Stimulated activated CD8-positive, alpha-beta memory T cell treated with anti-CD3 and anti-CD28 coated beads, Interleukin-15, amount 100 ng/mL, for 48 hours (primary cell): ENCODE measurements at regions not wholly inside any gene's neighbourhood (a gene's known extent, or its start where the extent isn't known, plus 50 kb on each side); places are given as distances from the start of the nearest gene placed in this dataset.
"Not testable (repeated sequence)": the region's sequence is repeated elsewhere in the genome, so short reads cannot be mapped to it uniquely, and the experiment has no call there.

ENCODE experiments used
- DNase-seq, 2 donors: peaks; one replicate each; pipeline ENCODE4 v3.0.0-alpha.2; 2020; ENCODE audit warnings: low read depth in 2 of 2

DNA sequence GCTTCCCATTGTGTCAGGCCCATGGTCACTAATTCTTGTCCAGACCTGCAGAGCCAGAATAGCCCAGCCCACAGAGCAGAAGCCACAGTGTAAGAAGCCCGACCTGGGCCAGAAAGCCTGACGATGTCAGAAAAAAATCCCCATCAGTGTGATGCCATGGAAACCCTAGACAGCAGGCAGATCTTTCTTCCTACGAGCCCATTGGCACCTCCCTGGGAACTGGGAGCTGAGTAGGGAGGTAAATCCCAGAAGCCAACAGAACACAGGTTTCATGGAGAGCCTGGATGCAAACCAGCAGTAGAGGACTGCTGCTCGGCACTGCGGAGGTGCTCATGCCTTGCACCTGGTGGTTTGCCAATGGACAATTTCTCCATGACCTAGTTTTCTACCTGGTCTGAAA, 82.2 kb upstream of the SLC22A16 start:
- DNase-seq = no peak

DNA sequence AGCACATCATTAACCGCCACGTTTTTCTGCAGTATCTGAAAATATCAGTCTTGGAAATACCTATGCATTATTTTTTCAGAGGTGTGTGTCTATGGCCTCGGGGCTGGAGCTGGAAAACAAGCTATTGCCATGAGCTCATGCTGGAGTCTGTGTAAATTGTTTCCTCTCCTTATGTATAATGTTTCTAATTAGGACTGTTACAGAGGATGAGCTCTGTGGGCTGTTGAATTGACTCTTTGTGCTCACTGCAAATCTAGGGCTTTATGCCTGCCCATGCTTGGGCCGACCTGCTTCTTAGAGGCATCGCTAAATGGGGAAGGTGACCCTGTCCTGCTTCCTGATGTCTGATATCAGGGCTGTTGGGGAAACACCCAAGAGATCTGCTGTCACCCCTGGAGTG, 80.8 kb upstream of the SLC22A16 start:
- DNase-seq = no peak

DNA sequence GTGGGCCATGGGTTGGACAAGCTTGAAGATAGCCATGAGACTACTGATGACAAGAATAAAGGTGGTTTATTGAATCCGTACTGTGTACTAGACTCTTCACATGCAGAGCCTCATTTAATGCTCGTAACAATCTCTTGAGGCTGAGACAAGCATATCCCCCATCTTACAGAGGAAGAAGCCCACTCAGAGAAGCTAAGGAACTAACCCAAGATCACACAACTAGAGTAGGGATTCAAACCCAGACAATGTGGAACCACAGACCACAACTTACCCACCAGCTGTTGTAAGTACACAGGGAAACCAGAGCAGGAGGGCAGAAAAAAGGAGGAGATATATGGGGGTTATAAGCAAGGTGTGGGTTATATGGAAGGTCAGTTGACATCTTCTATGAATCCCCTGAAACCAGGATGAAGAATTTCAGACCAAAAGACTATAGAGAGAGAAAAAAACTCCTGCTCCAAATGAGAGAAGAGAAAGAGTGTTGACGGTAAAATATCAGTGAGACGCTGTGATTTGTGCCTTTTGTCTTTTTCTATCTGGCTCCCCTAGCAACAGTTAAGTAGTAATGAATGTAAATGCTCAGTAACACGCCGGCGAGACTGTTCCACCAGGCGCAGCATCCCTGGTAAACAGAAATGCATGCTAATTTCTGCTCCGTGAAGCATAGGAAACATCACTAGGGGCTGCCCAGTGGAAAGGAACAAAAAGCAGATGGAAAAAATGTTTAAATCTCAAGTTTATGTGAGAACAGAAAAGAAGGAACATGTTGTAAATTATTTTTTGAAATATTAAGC, 80.1 kb upstream of the SLC22A16 start:
- DNase-seq = no peak

DNA sequence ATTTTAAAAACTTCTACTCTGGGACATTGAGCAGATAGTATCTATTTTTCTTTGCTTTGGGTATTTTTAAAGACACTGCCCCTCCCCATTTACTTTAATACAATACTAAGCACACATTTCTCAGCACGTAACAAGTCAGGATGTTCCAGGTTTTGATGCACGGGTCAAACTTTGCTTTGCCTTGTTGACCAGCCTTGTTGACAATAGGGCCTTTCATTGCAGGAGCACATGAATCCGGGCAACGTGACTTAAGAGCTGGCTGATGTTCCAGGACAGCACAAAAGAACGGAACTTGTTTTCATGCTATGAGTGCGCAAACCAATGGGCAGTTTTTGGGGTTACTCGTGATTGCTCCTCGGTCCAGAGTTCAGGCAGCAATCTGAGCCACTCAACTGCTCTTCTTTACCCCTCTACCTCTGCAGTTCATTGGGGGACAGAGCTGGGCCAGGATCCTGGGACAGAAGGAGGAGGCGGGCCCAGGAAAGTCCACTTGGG, 78.6 kb upstream of the SLC22A16 start:
- DNase-seq = no peak

GRCh38 chr6:110554441-110554840, 78.0 kb upstream of the SLC22A16 start:
- no peak for DNase-seq

- no peak for DNase-seq
Measured at GRCh38 chr6:110552901-110553641, 76.7 kb upstream of the SLC22A16 start.

GRCh38 chr6:110552076-110552475, 75.7 kb upstream of the SLC22A16 start:
- no peak for DNase-seq

DNA sequence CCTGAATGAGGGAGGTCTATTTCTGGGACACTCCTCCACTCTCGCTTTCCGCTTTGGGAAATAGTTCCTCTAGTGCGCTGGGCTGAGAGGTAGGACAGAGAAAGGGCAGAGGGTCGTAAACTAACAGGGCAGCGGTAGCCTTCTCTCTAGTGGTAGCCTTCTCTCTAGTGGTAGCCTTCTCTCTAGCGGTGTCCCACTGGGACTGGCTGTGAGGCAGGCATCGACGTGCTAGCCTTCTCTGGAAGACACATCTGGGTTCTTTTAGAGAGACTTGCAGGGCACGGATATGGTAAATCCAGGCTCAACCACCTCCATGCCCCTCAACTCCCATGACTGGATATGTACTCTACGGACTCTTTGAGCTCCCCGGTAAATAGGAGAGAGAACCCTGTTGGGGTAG, 74.7 kb upstream of the SLC22A16 start:
- DNase-seq = no peak

DNA sequence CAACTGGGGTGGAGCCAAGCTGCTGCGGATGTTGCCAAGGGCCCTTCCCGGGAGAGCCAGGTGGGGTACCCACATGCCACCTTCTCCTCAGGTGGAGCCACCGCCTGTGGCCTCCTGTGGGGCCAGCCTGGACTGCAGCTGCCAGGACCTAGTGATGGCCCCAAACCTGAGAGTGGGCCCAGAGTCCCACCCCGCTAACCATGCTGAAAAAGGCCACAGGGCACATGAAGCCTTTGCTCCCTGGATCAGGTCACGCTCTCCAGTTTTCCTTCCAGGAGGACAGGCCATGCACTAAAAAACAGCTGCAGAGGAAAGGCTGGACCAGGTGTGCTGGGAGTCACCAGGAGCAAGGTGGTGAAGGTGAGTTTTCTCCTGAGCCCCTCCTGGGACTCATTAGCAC, 73.9 kb upstream of the SLC22A16 start:
- DNase-seq = no peak

- no peak for DNase-seq
Measured at GRCh38 chr6:110549277-110549676, 72.9 kb upstream of the SLC22A16 start.

- no peak for DNase-seq
Measured at GRCh38 chr6:110548110-110548847, 71.9 kb upstream of the SLC22A16 start.

GRCh38 chr6:110547266-110547964, 71.0 kb upstream of the SLC22A16 start:
- DNase-seq = no peak

DNA sequence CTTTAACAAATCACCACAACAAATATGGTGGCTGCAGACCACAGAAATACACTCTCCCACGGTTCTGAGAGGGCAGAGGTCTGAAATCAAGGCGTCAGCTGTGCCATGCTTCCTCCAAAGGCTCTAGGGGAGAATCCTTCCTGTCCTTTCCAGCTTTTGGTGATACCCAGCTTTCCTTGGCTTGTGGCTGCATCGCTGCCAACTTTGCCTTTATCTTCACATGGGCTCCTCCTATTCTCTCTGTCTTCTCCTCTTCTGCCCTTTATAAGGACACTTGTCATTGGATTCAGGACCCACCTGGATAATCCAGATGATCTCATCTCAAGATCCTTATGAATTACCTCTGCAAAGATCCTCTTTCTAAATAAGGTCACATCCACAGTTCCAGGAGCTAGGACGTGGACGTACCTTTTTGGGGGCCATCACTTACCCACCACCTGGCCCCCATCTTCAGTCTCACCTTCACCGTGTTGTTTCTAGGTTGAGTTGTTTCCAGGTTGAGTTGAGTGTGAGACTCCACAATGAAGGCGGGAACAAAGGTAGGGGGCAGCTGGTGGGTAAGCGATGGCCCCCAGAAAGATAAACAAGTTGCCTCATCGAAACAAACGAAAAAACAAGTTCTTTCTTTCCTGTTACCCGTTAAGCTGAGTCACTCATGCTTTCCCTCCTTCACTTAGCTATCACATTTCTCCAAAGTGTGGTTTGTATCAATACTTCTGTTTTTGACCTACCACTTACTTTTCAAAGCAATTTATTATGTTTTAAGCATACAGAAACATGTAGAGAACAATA, 68.9 kb upstream of the SLC22A16 start:
- no peak for DNase-seq

GRCh38 chr6:110544472-110544871, 68.1 kb upstream of the SLC22A16 start:
- no peak for DNase-seq

GRCh38 chr6:110543106-110543505, 66.7 kb upstream of the SLC22A16 start:
- no peak for DNase-seq

DNA sequence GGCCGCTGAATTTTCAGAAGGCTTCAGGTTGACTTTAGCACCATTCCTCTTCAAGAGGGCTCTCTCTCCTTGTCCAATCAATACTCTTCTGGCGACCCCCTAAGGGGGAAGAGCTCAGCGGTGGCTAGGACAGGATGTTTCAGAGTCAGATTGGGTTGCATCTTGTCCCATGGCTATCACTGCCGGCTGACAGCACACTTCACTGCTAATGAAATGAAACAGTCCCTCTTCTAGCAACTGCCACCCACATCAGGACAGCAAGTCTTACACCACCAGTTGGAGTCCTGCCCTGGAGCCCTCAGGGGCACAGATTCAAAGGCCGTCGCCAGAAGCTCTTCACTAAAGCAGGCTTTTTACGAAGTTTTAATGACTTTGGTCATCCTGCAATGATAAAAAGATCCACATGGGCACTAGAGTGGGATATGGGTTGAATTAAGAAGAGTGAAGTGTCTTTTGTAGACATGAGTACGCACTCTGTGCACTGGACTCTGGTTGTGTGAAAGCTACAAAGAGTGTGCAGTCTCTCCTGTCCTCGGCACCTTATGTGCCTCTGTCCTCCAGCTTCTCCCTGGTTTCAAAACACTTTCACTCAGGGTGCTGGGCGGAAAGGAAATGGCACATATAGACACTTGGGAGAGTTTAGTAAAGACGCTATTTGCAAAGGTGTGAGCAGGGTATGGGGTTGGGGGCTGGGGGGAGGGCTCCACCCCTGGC, 66.1 kb upstream of the SLC22A16 start:
- no peak for DNase-seq

DNA sequence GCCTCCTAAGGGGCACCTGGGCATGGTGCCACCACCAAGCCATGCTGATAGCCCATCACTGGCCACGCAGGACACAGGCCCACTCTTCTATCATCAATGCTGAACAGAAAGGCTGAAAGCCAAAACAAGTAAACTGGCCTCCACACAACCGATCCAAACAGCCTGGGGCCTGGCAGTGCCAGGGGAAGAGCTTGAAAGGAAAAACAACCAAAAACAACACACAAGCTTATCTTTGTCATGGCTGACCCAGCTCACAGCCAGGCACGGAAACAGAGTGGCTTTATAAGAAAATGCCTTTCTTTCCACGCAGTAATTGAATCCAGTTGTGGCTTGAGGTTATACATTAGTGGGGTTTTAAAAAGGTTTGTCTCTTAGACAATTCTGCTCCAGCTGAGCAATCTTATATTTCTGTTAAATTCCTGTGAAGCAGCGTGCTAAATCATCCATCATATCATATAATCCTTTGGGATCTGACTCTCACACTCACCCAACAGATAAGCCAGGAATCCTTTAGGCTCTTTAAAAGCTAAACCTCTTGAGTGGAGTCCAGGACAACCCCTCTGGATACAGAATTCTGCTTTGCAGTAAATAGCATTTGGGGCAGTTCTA, 65.4 kb upstream of the SLC22A16 start:
- no peak for DNase-seq

DNA sequence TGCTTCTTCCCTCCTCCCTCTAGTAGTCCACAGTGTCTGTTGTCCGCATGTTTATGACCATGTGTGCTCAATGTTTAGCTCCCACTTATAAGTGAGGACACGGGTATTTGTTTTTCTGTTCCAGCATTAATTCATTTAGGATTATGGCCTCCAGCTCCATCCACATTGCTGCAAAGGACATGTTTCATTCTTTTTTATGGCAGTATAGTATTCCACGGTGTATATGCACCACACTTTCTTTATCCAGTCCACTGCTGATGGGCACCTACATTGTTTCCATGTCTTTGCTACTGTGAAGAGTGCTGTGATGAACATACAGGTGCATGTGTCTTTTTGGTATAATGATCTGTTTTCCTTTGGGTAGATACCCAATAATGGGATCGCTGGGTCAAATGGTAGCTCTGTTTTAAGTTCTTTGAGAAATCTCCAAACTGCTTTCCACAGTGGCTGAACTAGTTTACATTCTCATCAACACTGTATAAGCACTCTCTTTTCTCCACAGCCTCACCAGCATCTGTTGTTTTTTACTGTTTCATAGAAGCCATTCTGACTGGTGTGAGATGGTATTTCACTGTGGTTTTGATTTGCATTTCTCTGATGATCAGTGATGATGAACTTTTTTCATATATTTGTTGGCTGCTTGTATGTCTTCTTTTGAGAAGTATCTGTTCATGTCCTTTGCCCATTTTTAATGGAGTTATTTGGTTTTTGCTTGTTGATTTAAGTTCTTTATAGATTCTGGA, 63.0 kb upstream of the SLC22A16 start:
- DNase-seq = not testable (repeated sequence)
